Osteoblast (primary cell): ENCODE measurements at regions not wholly inside any gene's neighbourhood (a gene's known extent, or its start where the extent isn't known, plus 50 kb on each side); places are given as distances from the start of the nearest gene placed in this dataset.

Experiments
- DNase-seq: peaks from one replicate; pipeline ENCODE4 v3.0.0; 2011; ENCODE audit warnings: low spot score, mixed read lengths; ENCODE audit not compliant: insufficient read length; ENCODE audit errors: missing footprints
- H2AFZ ChIP-seq: 2 replicates; pipeline ENCODE4 v1.6.0; 2011; ENCODE audit warnings: mild to moderate bottlenecking, low read length
- H3K27ac ChIP-seq: 2 replicates; pipeline ENCODE4 v1.5.1; 2011; ENCODE audit warnings: mild to moderate bottlenecking, low read depth, low read length, moderate library complexity
- H3K27me3 ChIP-seq: 2 replicates; pipeline ENCODE4 v1.6.0; 2012; ENCODE audit warnings: mild to moderate bottlenecking, control low read depth, inconsistent platforms, low read length, moderate library complexity; ENCODE audit not compliant: insufficient read depth
- H3K36me3 ChIP-seq: 2 replicates; pipeline ENCODE4 v1.5.1; 2011; ENCODE audit warnings: mild to moderate bottlenecking, low read length, control low read depth, moderate library complexity; ENCODE audit not compliant: insufficient read depth
- H3K4me1 ChIP-seq: 2 replicates; pipeline ENCODE4 v1.5.1; 2011; ENCODE audit warnings: mild to moderate bottlenecking, low read length, control low read depth, moderate library complexity; ENCODE audit not compliant: insufficient read depth
- H3K4me2 ChIP-seq: 2 replicates; pipeline ENCODE4 v1.6.0; 2011; ENCODE audit warnings: mild to moderate bottlenecking, low read length; ENCODE audit not compliant: insufficient read depth
- H3K4me3 ChIP-seq: fragments of 200-600 bp; sonication (generic); 3 replicates; pipeline ENCODE4 v1.5.1; 2012; ENCODE audit warnings: mild to moderate bottlenecking, low read length, inconsistent platforms; ENCODE audit not compliant: insufficient read depth
- H3K79me2 ChIP-seq: 2 replicates; pipeline ENCODE4 v1.6.0; 2012; ENCODE audit warnings: mild to moderate bottlenecking, low read length, control low read depth, inconsistent platforms; ENCODE audit not compliant: insufficient read depth
- H3K9me3 ChIP-seq: 2 replicates; pipeline ENCODE4 v1.5.1; 2011; ENCODE audit warnings: low read depth, low read length, control low read depth
- H4K20me1 ChIP-seq: 2 replicates; pipeline ENCODE4 v1.6.0; 2012; ENCODE audit warnings: mild to moderate bottlenecking, low read length, control low read depth; ENCODE audit not compliant: insufficient read depth
- TF ChIP-seq, protein P1 (sequence below): IDR thresholded peaks from 2 replicates; pipeline ENCODE4 v1.5.1; 2011; ENCODE audit warnings: mild to moderate bottlenecking, low read depth, low read length, moderate library complexity; ENCODE audit errors: extremely low read depth

DNA sequence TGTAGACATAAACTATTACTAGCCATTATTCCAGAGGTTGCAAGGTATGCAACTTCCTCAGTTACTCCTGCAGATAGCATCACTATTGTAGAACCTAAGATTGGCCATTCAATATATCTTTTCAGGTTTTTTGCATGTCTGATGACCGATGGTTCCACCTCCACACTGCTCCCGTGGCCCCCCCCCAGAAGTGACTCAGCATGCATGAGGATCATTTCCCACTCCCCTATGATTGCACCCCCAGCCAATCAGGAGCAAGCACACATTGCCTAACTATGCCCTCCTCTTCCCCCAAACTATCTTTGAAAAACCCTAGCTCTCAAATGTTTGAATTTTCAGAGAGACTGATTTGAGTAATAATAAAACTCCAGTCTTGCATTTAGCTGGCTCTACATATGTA is 601.4 kb upstream of the TLE4 start:
- no peak for DNase-seq
- Histone ChIP-seq H3K27me3 (no peaks in the 10 kb centered on the region), H3K79me2 (no peaks in the 10 kb centered on the region), H4K20me1 (no peaks in the 10 kb centered on the region), H2AFZ (no peak overlapping the region), H3K4me2 (no peak overlapping the region), H3K4me3 (no peak overlapping the region), H3K36me3 (no peaks in the 10 kb centered on the region), H3K4me1 (no peaks in the 10 kb centered on the region), H3K27ac (no peak overlapping the region), H3K9me3 (no peaks in the 10 kb centered on the region)
- TF ChIP-seq, protein P1, sequence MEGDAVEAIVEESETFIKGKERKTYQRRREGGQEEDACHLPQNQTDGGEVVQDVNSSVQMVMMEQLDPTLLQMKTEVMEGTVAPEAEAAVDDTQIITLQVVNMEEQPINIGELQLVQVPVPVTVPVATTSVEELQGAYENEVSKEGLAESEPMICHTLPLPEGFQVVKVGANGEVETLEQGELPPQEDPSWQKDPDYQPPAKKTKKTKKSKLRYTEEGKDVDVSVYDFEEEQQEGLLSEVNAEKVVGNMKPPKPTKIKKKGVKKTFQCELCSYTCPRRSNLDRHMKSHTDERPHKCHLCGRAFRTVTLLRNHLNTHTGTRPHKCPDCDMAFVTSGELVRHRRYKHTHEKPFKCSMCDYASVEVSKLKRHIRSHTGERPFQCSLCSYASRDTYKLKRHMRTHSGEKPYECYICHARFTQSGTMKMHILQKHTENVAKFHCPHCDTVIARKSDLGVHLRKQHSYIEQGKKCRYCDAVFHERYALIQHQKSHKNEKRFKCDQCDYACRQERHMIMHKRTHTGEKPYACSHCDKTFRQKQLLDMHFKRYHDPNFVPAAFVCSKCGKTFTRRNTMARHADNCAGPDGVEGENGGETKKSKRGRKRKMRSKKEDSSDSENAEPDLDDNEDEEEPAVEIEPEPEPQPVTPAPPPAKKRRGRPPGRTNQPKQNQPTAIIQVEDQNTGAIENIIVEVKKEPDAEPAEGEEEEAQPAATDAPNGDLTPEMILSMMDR: no peak

DNA sequence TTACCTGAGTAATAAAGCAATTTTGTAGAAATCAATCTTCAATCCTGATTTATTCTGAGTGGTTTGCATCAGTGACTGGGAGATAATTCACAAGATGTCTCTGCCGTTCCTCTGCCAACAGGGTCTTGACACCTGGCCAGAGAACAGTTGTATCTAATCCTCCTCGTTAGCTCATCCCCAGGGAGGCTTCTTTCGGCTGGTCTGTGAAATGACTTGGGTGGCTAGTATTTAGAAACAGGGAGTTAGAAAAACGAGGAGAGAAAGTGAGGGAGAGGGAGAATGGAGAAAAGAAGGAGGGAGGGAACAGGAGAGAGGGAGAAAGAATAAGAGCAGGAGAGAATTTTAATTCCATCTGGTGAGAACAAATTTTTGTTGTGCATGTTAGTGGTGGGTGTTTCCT is 600.2 kb upstream of the TLE4 start:
- H3K4me1 ChIP-seq: peaks cover 4% of the 10 kb centered on the region
- H3K27ac ChIP-seq: no peak overlapping the region
- no peaks in the 10 kb centered on the region for H4K20me1 ChIP-seq
- H3K79me2 ChIP-seq: no peaks in the 10 kb centered on the region
- H3K4me3 ChIP-seq: no peak overlapping the region
- no peaks in the 10 kb centered on the region for H3K36me3 ChIP-seq
- TF ChIP-seq, protein P1: no peak
- no peak for DNase-seq
- no peaks in the 10 kb centered on the region for H3K27me3 ChIP-seq
- no peaks in the 10 kb centered on the region for H3K9me3 ChIP-seq
- H2AFZ ChIP-seq: peak overlapping the region; percentile 44
- H3K4me2 ChIP-seq: no peak overlapping the region

DNA sequence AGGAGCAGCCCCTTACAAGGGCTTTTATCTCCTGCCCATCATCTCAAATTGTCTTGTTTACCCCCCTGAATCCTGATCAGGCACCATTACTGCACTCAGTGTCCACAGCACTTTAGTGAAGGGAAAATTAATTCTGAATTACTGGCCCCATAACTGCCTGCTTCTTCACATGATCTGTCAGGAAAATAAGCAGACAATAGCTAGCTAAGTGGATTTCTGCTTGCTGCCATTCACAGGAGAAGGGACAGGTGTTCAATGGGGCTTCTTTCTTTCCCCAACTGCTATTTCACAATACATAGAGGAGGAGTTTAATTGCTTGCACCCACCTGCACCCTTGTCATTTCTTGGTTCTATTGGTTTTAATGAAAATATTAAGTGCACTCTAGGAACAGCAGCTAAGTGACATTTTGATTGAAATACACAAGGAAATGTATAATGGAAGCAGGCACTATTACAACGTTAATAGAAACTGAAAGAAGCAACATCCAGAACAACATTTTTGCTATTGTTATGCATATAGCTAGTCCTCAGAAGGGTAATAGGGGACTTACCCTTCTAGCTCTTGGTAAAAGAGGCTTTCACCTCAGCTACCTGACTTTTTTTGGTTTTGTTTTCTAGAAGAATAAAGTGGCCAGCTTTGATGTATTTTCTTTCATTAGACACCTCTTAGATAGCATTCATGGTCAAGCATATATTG is 599.3 kb upstream of the TLE4 start:
- H3K27ac ChIP-seq: no peak overlapping the region
- H3K4me2 ChIP-seq: no peak overlapping the region
- no peak overlapping the region for H3K4me3 ChIP-seq
- no peaks in the 10 kb centered on the region for H3K9me3 ChIP-seq
- no peak for DNase-seq
- TF ChIP-seq, protein P1: no peak
- no peaks in the 10 kb centered on the region for H4K20me1 ChIP-seq
- peaks cover 4% of the 10 kb centered on the region for H3K4me1 ChIP-seq
- no peaks in the 10 kb centered on the region for H3K79me2 ChIP-seq
- H3K36me3 ChIP-seq: no peaks in the 10 kb centered on the region
- H3K27me3 ChIP-seq: no peaks in the 10 kb centered on the region
- no peak overlapping the region for H2AFZ ChIP-seq

DNA sequence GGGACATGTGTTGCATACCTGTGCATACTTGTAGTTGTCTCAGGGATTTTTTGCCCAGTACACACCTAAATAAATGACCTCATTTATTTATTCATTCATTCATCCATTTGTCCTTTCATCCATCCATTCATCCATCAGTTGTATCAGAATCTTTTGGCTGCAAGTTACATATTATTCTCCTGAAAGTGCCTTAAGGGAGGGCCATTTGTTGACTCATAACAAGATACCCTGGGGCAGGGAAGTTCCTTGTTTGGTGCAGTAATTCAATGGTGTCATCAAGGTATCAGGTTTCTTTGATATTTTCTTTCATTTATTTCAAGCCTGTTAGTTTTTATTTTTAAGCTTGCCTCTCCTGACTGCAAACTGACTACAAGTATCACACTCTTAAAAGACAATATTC is 597.9 kb upstream of the TLE4 start:
- peaks cover 4% of the 10 kb centered on the region for H3K4me1 ChIP-seq
- DNase-seq: no peak
- H2AFZ ChIP-seq: no peak overlapping the region
- H3K4me2 ChIP-seq: no peak overlapping the region
- H3K27me3 ChIP-seq: no peaks in the 10 kb centered on the region
- H3K27ac ChIP-seq: no peak overlapping the region
- H3K9me3 ChIP-seq: no peaks in the 10 kb centered on the region
- H3K79me2 ChIP-seq: no peaks in the 10 kb centered on the region
- H3K4me3 ChIP-seq: no peak overlapping the region
- no peaks in the 10 kb centered on the region for H3K36me3 ChIP-seq
- H4K20me1 ChIP-seq: no peaks in the 10 kb centered on the region
- TF ChIP-seq, protein P1: no peak
